ENCODE measurements at regions not wholly inside any gene's neighbourhood (a gene's known extent, or its start where the extent isn't known, plus 50 kb on each side); places are given as distances from the start of the nearest gene placed in this dataset. TPM values are rescaled to one million over a fixed set of nuclear protein-coding genes. Genes with fewer than 3 reads are reported as not detected.

- no peak overlapping the region for H3K4me3 ChIP-seq
These were observed 54.3 kb upstream of the RAB3GAP2 start for GRCh38 chr1:220326578-220326977.

GRCh38 chr1:220325306-220325995, 53.2 kb upstream of the RAB3GAP2 start:
- 60 to 80% methylated on average over 4 of the region's 4 CpGs for WGBS, 2 donors
- ATAC-seq (no peak), DNase-seq (no peak)
- Histone ChIP-seq H3K27me3 (no peaks in the 10 kb centered on the region), H3K36me3 (replicated peaks in 1 of 2; ENCODE audit: insufficient read depth in 1 of 2, low read depth in 2 of 2) (no peaks in the 10 kb centered on the region), H3K4me3 (no peak overlapping the region), H3K9me3 (no peaks in the 10 kb centered on the region), H3K4me1 (no peaks in the 10 kb centered on the region), H3K27ac (no peak overlapping the region)
- TF ChIP-seq CTCF (IDR thresholded peaks at IDR 0.05) (no peak), POLR2A (IDR thresholded peaks at IDR 0.05) (no peak)
- intact Hi-C loops (cut with DNase I), result no loop called here

More at GRCh38 chr1:220326578-220326977, 54.3 kb upstream of the RAB3GAP2 start:
- H3K36me3 ChIP-seq (replicated peaks in 1 of 2; ENCODE audit: insufficient read depth in 1 of 2, low read depth in 2 of 2), result no peaks in the 10 kb centered on the region
- H3K27ac ChIP-seq, result no peak overlapping the region
- DNase-seq, result no peak
- H3K27me3 ChIP-seq, result no peaks in the 10 kb centered on the region
- no peak for ATAC-seq
- intact Hi-C loops (cut with DNase I), result no loop called here
- TF ChIP-seq CTCF (IDR thresholded peaks at IDR 0.05) (no peak), POLR2A (IDR thresholded peaks at IDR 0.05) (no peak)
- 82 to 89% methylated on average over 2 of the region's 2 CpGs for WGBS, 2 donors
- no peaks in the 10 kb centered on the region for H3K9me3 ChIP-seq
- H3K4me1 ChIP-seq, result no peaks in the 10 kb centered on the region

GRCh38 chr1:220323717-220324116, 51.5 kb upstream of the RAB3GAP2 start:
- no peaks in the 10 kb centered on the region for H3K9me3 ChIP-seq
- H3K36me3 ChIP-seq (replicated peaks in 1 of 2; ENCODE audit: insufficient read depth in 1 of 2, low read depth in 2 of 2), result no peaks in the 10 kb centered on the region
- 51 to 54% methylated on average over 4 of the region's 4 CpGs for WGBS, 2 donors
- no peaks in the 10 kb centered on the region for H3K4me1 ChIP-seq
- no peak for TF ChIP-seq CTCF (IDR thresholded peaks at IDR 0.05)
- TF ChIP-seq POLR2A (IDR thresholded peaks at IDR 0.05), result no peak
- ATAC-seq (no peak), DNase-seq (no peak)
- intact Hi-C loops (cut with DNase I), result no loop called here
- H3K27ac ChIP-seq, result no peak overlapping the region
- no peak overlapping the region for H3K4me3 ChIP-seq
- H3K27me3 ChIP-seq, result no peaks in the 10 kb centered on the region

GRCh38 chr1:220322570-220322969, 50.3 kb upstream of the RAB3GAP2 start:
- H3K4me1 ChIP-seq, result no peaks in the 10 kb centered on the region
- H3K9me3 ChIP-seq, result no peaks in the 10 kb centered on the region
- TF ChIP-seq CTCF (IDR thresholded peaks at IDR 0.05) (no peak), POLR2A (IDR thresholded peaks at IDR 0.05) (no peak)
- H3K27ac ChIP-seq, result no peak overlapping the region
- H3K36me3 ChIP-seq (replicated peaks in 1 of 2; ENCODE audit: insufficient read depth in 1 of 2, low read depth in 2 of 2), result no peaks in the 10 kb centered on the region
- H3K27me3 ChIP-seq, result no peaks in the 10 kb centered on the region
- no peak for DNase-seq
- intact Hi-C loops (cut with DNase I), result no loop called here
- WGBS, 2 donors, result 71 to 72% methylated on average over 2 of the region's 2 CpGs
- no peak overlapping the region for H3K4me3 ChIP-seq
- ATAC-seq, result no peak

Small RNA genes in the stretch of these regions (small RNA-seq; reads per million reads assigned to genes)
- not detected for gene AC096644.2

Measured in body of pancreas (tissue), 4 donors.